B cell (primary cell): ENCODE measurements at regions not wholly inside any gene's neighbourhood (a gene's known extent, or its start where the extent isn't known, plus 50 kb on each side); places are given as distances from the start of the nearest gene placed in this dataset.

Source experiments
- CTCF ChIP-seq: fragments of 200-600 bp; IDR thresholded peaks from one replicate; pipeline ENCODE4 v1.8.0; 2022; ENCODE audit warnings: antibody characterized with exemption, mild to moderate bottlenecking
- EZH2 ChIP-seq: IDR thresholded peaks from 2 replicates; pipeline ENCODE4 v1.6.1; 2012; ENCODE audit warnings: borderline replicate concordance, low read depth, mild to moderate bottlenecking, moderate library complexity, low read length; ENCODE audit not compliant: insufficient read depth, poor library complexity, severe bottlenecking

DNA sequence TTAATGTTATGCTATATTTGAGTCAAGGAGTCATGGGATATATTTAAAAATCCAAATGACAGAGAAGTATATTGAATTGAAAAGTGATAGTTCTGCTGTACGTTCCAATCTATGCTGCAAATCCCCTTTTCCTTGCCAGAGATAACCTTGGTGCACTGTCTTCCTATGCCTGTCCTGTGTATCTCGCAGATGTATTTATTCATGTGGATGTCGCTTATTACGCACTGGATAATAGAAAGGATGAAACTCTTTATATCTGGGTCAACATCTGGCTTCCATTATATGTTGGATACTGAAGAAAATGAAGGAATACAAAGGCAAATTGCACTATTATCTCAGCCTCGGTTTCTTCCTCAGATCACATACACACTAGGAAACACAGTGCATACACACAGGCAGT lies 331.3 kb downstream of the BCKDHB start:
- TF ChIP-seq CTCF (no peak), EZH2 (no peak)
